Brain microvascular endothelial cell (primary cell): ENCODE measurements at regions not wholly inside any gene's neighbourhood (a gene's known extent, or its start where the extent isn't known, plus 50 kb on each side); places are given as distances from the start of the nearest gene placed in this dataset.

Experiments
- DNase-seq: peaks from one replicate; pipeline ENCODE4 v3.0.0-alpha.2; 2020
- H3K27ac ChIP-seq: fragments of 250-450 bp; sonication (Bioruptor Pico); 2 replicates; pipeline ENCODE4 v1.5.1; 2020; ENCODE audit warnings: mild to moderate bottlenecking, moderate library complexity
- H3K27me3 ChIP-seq: fragments of 250-450 bp; sonication (Bioruptor Pico); replicated peaks from 2 replicates; pipeline ENCODE4 v1.5.1; 2020; ENCODE audit warnings: mild to moderate bottlenecking
- H3K36me3 ChIP-seq: fragments of 250-450 bp; sonication (Bioruptor Pico); replicated peaks from 2 replicates; pipeline ENCODE4 v1.5.1; 2020; ENCODE audit warnings: mild to moderate bottlenecking
- H3K4me3 ChIP-seq: 2 replicates; pipeline ENCODE4 v1.5.1; 2011; ENCODE audit warnings: low read depth, mild to moderate bottlenecking, control low read depth, low read length, moderate library complexity
- in situ Hi-C: cut with HindIII; loops from 2 replicates; pipeline ENCODE4 v1.10.0; 2017; ENCODE audit warnings: low sequenced_read_pairs, low pct_ligation_motif_present
- TF ChIP-seq, protein P1 (sequence below): IDR thresholded peaks from 2 replicates; pipeline ENCODE4 v1.5.1; 2011; ENCODE audit warnings: low read depth, mild to moderate bottlenecking, moderate library complexity, low read length, control low read depth, inconsistent platforms; ENCODE audit errors: missing control alignments

DNA sequence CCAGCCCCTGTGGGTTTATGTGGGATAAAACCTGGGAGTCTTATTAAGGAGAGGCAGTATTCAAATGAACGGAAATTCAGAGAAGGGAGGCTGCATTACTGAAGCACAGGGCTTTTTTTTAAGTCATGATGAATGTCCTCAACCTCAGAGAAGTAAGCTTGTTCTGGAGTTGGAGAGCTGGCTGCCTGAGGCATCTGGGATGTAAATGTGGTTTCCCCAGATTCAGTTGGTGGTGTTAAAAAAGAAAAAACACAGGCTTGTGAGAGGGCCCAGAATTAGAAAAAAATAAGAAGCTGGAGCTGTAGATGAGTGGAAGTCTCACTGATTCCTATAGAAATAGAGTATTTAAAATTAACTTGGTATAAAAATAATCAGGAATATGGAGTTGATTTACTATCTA, 64.0 kb upstream of the GPR12 start:
- Histone ChIP-seq H3K4me3 (no peak overlapping the region), H3K27me3 (no peaks in the 10 kb centered on the region), H3K27ac (no peak overlapping the region), H3K36me3 (no peaks in the 10 kb centered on the region)
- in situ Hi-C loops: no loop called here
- no peak for DNase-seq
- TF ChIP-seq, protein P1, sequence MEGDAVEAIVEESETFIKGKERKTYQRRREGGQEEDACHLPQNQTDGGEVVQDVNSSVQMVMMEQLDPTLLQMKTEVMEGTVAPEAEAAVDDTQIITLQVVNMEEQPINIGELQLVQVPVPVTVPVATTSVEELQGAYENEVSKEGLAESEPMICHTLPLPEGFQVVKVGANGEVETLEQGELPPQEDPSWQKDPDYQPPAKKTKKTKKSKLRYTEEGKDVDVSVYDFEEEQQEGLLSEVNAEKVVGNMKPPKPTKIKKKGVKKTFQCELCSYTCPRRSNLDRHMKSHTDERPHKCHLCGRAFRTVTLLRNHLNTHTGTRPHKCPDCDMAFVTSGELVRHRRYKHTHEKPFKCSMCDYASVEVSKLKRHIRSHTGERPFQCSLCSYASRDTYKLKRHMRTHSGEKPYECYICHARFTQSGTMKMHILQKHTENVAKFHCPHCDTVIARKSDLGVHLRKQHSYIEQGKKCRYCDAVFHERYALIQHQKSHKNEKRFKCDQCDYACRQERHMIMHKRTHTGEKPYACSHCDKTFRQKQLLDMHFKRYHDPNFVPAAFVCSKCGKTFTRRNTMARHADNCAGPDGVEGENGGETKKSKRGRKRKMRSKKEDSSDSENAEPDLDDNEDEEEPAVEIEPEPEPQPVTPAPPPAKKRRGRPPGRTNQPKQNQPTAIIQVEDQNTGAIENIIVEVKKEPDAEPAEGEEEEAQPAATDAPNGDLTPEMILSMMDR: no peak

GRCh38 chr13:26822146-26822545, 61.6 kb upstream of the GPR12 start:
- DNase-seq: no peak
- TF ChIP-seq, protein P1: no peak
- H3K36me3 ChIP-seq: no peaks in the 10 kb centered on the region
- no peak overlapping the region for H3K4me3 ChIP-seq
- in situ Hi-C loops: no loop called here
- no peak overlapping the region for H3K27ac ChIP-seq
- no peaks in the 10 kb centered on the region for H3K27me3 ChIP-seq

DNA sequence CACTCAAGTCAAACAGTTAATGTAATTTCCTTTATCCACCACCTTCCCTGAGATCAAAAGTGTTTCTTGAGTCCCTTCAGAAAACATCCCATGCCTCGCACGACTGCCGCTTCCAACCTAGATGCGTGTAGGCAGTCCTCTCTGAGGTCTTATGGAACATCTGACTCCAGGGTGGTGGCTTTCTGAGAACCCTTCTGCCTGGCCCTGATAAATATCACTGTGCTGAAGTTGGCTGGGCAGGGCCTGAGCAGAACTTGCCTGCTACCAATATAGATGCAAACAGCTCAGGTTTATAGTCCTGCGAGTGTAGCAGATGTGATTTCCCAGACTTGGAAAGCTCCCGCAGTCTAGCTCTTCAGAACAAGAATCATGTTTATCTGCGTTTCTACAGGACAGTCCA, 61.1 kb upstream of the GPR12 start:
- in situ Hi-C loops: no loop called here
- no peak overlapping the region for H3K4me3 ChIP-seq
- TF ChIP-seq, protein P1: no peak
- no peaks in the 10 kb centered on the region for H3K27me3 ChIP-seq
- H3K27ac ChIP-seq: no peak overlapping the region
- no peaks in the 10 kb centered on the region for H3K36me3 ChIP-seq
- no peak for DNase-seq

GRCh38 chr13:26820871-26821270, 60.3 kb upstream of the GPR12 start:
- Histone ChIP-seq H3K27me3 (no peaks in the 10 kb centered on the region), H3K36me3 (no peaks in the 10 kb centered on the region), H3K4me3 (no peak overlapping the region), H3K27ac (no peak overlapping the region)
- TF ChIP-seq, protein P1: no peak
- in situ Hi-C loops: no loop called here
- DNase-seq: no peak

DNA sequence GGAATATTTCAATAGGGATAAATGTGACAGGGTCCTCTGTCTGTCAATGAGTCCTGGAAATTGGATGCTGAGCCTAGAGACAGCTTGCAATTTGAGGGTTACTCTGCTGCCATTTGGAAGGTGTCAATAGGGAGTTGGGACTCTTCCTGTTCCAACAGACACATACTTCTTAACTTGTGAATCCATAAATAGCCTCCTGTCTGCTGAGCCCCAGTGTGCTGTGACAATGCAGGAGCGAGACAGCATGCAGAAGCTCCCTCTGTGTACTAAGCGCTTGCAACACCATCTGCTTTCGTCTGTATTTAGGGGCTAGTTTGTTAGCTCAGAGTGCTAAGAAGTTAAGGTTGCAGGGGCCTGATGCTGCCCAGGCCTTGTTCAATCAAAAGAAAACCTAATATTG, 58.5 kb upstream of the GPR12 start:
- Histone ChIP-seq H3K27ac (no peak overlapping the region), H3K36me3 (no peaks in the 10 kb centered on the region), H3K4me3 (no peak overlapping the region), H3K27me3 (no peaks in the 10 kb centered on the region)
- no peak for DNase-seq
- in situ Hi-C loops: no loop called here
- TF ChIP-seq, protein P1: no peak

GRCh38 chr13:26816881-26817280, 56.3 kb upstream of the GPR12 start:
- in situ Hi-C loops: no loop called here
- H3K27me3 ChIP-seq: no peaks in the 10 kb centered on the region
- H3K36me3 ChIP-seq: no peaks in the 10 kb centered on the region
- TF ChIP-seq, protein P1: no peak
- DNase-seq: no peak
- H3K4me3 ChIP-seq: no peak overlapping the region
- no peak overlapping the region for H3K27ac ChIP-seq
